ENCODE measurements at regions not wholly inside any gene's neighbourhood (a gene's known extent, or its start where the extent isn't known, plus 50 kb on each side); places are given as distances from the start of the nearest gene placed in this dataset.

DNA sequence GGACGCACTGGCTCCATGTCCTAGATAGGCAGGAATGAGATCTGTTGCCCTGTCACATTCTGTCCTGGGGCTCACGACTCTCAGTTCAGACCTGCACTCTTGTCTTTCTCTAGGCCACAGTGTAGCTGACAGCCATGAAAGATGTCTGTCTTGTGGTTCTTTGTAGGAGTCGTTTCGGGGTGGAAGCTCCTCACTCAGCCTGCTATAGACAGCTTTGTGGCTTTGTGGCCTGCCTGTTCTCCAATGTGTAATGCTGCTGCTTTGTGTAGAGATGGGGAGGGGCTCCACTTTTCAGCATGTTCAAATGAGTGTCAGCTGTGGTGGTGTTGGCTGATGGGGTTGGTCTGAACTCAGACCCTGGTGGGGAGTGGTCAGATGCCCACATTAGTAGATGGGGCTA is 410.7 kb downstream of the ACTR3B start:
- no peaks in the 10 kb centered on the region for H3K9me3 ChIP-seq (ENCODE audit: low read depth, low read length)
- H2AFZ ChIP-seq (ENCODE audit: low read length) = no peak overlapping the region
- H3K4me1 ChIP-seq (ENCODE audit: insufficient read depth, low read length) = no peaks in the 10 kb centered on the region
- H3K4me2 ChIP-seq (ENCODE audit: insufficient read depth, low read length) = no peak overlapping the region
- no peaks in the 10 kb centered on the region for H3K79me2 ChIP-seq (ENCODE audit: insufficient read depth, low read length)
- no peak overlapping the region for H3K4me3 ChIP-seq (ENCODE audit: insufficient read depth, low read length)
- H4K20me1 ChIP-seq (ENCODE audit: insufficient read depth, low read length) = no peaks in the 10 kb centered on the region
- DNase-seq (ENCODE audit: insufficient read length, low spot score, missing footprints) = no peak
- TF ChIP-seq, protein P1, sequence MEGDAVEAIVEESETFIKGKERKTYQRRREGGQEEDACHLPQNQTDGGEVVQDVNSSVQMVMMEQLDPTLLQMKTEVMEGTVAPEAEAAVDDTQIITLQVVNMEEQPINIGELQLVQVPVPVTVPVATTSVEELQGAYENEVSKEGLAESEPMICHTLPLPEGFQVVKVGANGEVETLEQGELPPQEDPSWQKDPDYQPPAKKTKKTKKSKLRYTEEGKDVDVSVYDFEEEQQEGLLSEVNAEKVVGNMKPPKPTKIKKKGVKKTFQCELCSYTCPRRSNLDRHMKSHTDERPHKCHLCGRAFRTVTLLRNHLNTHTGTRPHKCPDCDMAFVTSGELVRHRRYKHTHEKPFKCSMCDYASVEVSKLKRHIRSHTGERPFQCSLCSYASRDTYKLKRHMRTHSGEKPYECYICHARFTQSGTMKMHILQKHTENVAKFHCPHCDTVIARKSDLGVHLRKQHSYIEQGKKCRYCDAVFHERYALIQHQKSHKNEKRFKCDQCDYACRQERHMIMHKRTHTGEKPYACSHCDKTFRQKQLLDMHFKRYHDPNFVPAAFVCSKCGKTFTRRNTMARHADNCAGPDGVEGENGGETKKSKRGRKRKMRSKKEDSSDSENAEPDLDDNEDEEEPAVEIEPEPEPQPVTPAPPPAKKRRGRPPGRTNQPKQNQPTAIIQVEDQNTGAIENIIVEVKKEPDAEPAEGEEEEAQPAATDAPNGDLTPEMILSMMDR (IDR thresholded peaks at IDR 0.05; ENCODE audit: extremely low read depth, low read depth, low read length) = no peak
- no peaks in the 10 kb centered on the region for H3K27me3 ChIP-seq (ENCODE audit: insufficient read depth, low read length)
- H3K27ac ChIP-seq (ENCODE audit: low read depth, low read length) = no peak overlapping the region
- H3K36me3 ChIP-seq (ENCODE audit: insufficient read depth, low read length) = no peaks in the 10 kb centered on the region

DNA sequence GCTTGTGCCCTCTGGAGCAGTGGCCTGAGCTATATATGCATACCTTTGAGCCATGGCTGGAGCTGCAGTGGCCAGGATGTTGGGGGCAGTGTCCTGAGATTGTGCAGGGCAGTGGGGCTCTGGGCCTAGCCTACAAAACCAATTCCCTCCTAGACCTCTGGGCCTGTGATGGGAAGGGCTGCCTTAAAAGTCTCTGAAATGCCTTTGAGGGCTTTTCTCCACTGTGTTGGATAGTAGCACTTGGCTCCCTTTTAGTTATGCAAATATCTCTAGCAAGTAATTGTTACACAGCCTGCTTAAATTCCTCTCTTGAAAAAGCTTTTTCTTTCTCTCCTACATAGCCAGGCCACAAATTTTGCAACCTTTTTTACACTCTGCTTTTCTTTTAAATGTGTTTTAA is 426.4 kb downstream of the ACTR3B start:
- no peaks in the 10 kb centered on the region for H3K4me1 ChIP-seq (ENCODE audit: insufficient read depth, low read length)
- TF ChIP-seq, protein P1 (IDR thresholded peaks at IDR 0.05; ENCODE audit: extremely low read depth, low read depth, low read length) = no peak
- no peaks in the 10 kb centered on the region for H3K27me3 ChIP-seq (ENCODE audit: insufficient read depth, low read length)
- no peak for DNase-seq (ENCODE audit: insufficient read length, low spot score, missing footprints)
- H3K27ac ChIP-seq (ENCODE audit: low read depth, low read length) = no peak overlapping the region
- no peaks in the 10 kb centered on the region for H4K20me1 ChIP-seq (ENCODE audit: insufficient read depth, low read length)
- H3K4me3 ChIP-seq (ENCODE audit: insufficient read depth, low read length) = no peak overlapping the region
- no peaks in the 10 kb centered on the region for H3K79me2 ChIP-seq (ENCODE audit: insufficient read depth, low read length)
- H2AFZ ChIP-seq (ENCODE audit: low read length) = no peak overlapping the region
- no peaks in the 10 kb centered on the region for H3K36me3 ChIP-seq (ENCODE audit: insufficient read depth, low read length)
- H3K4me2 ChIP-seq (ENCODE audit: insufficient read depth, low read length) = no peak overlapping the region
- H3K9me3 ChIP-seq (ENCODE audit: low read depth, low read length) = peaks cover 2% of the 10 kb centered on the region

DNA sequence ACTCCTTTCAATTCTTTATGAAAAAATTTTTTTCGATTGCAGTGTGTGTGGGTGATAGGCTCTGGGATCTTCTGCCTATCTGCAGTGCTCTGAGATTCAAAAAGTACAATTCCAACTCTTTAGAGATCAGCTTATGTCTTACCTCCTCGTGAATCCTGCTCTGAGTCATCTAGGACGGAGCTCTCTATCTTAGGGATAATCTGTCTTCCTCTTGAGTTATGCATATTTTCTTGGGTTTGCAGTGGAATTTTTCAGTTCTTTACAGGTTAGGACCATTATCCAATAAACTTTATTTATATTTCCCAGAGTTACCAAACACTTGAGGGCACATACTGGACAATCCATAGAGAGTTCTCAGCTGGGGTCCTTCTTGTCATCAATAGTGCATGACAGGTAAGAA is 428.6 kb downstream of the ACTR3B start:
- no peak for DNase-seq (ENCODE audit: insufficient read length, low spot score, missing footprints)
- no peaks in the 10 kb centered on the region for H3K9me3 ChIP-seq (ENCODE audit: low read depth, low read length)
- H4K20me1 ChIP-seq (ENCODE audit: insufficient read depth, low read length) = no peaks in the 10 kb centered on the region
- no peaks in the 10 kb centered on the region for H3K79me2 ChIP-seq (ENCODE audit: insufficient read depth, low read length)
- H2AFZ ChIP-seq (ENCODE audit: low read length) = no peak overlapping the region
- H3K4me2 ChIP-seq (ENCODE audit: insufficient read depth, low read length) = no peak overlapping the region
- H3K27me3 ChIP-seq (ENCODE audit: insufficient read depth, low read length) = no peaks in the 10 kb centered on the region
- H3K4me1 ChIP-seq (ENCODE audit: insufficient read depth, low read length) = no peaks in the 10 kb centered on the region
- TF ChIP-seq, protein P1 (IDR thresholded peaks at IDR 0.05; ENCODE audit: extremely low read depth, low read depth, low read length) = no peak
- no peak overlapping the region for H3K4me3 ChIP-seq (ENCODE audit: insufficient read depth, low read length)
- no peaks in the 10 kb centered on the region for H3K36me3 ChIP-seq (ENCODE audit: insufficient read depth, low read length)
- H3K27ac ChIP-seq (ENCODE audit: low read depth, low read length) = no peak overlapping the region

DNA sequence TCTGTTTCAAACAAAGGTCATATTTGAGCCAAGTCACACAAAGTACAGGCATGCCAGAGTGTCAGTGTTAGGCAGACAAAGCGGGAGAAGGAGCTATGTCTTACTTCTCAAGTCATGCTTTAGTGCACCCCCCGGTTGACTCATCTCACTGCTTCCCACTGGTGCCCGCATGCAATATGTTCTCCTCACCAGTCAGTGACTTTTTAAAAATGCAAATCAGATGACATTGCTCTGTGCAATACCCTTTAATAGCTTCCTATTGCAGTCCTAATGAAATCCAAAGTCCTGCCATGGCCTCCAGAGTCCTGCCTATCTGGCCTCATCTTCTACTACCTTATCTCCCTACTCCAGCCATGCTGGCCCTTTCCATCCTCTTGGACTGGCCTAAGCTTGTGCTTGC is 429.1 kb downstream of the ACTR3B start:
- DNase-seq (ENCODE audit: insufficient read length, low spot score, missing footprints) = no peak

More for the DNA sequence above, 429.1 kb downstream of the ACTR3B start:
- Histone ChIP-seq H3K9me3 (ENCODE audit: low read depth, low read length) (no peaks in the 10 kb centered on the region), H3K4me3 (ENCODE audit: insufficient read depth, low read length) (no peak overlapping the region), H3K4me1 (ENCODE audit: insufficient read depth, low read length) (no peaks in the 10 kb centered on the region), H3K79me2 (ENCODE audit: insufficient read depth, low read length) (no peaks in the 10 kb centered on the region), H3K27ac (ENCODE audit: low read depth, low read length) (no peak overlapping the region), H4K20me1 (ENCODE audit: insufficient read depth, low read length) (no peaks in the 10 kb centered on the region), H3K4me2 (ENCODE audit: insufficient read depth, low read length) (no peak overlapping the region), H3K36me3 (ENCODE audit: insufficient read depth, low read length) (no peaks in the 10 kb centered on the region), H3K27me3 (ENCODE audit: insufficient read depth, low read length) (no peaks in the 10 kb centered on the region), H2AFZ (ENCODE audit: low read length) (no peak overlapping the region)
- TF ChIP-seq, protein P1 (IDR thresholded peaks at IDR 0.05; ENCODE audit: extremely low read depth, low read depth, low read length) = no peak

Data from osteoblast (primary cell).